SK-N-MC (cell line): ENCODE measurements at regions not wholly inside any gene's neighbourhood (a gene's known extent, or its start where the extent isn't known, plus 50 kb on each side); places are given as distances from the start of the nearest gene placed in this dataset.

ENCODE experiments used
- EZH2 ChIP-seq: fragments of 200-600 bp; sonication (generic); IDR thresholded peaks from one replicate; pipeline ENCODE4 v1.6.1; 2017; ENCODE audit warnings: antibody characterized with exemption
- POLR2AphosphoS5 ChIP-seq: IDR thresholded peaks from 2 replicates; pipeline ENCODE4 v1.6.1; 2012; ENCODE audit warnings: mild to moderate bottlenecking, low read depth, low read length, borderline replicate concordance

DNA sequence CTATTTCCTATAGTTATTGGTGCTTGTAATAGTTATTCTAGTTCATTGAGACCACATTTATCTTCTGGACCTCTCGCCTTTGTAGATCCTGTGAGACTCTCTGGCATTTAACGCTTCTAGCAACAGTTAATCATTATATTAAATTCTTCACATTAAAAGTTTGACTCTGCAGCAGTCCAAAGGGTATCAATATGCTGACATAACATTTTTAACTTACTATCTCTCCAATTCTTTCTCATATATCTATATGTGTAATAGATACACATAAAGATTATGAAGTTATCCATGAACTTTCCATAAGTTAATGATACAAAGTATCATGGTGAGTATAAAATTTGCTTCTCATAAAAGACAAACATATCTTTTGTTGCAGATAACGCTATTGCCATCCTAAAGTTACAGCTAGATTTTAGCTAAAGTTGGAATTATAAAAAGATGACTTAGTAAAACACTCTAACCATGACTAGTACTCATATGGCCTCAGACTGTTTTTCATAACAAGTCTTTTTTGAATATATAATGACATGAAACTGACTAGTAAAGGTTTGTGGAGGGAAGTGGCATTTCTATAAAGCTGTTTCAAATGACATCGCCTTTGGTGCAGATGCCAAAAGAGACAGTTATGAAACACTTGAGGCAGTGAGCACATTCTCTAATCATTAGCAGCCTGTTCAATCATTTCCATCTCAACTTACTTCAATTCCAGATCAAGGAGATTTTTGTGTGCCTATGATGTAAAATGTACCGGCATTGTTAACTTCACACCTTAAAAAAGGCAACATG is 379.3 kb upstream of the CBLB start:
- TF ChIP-seq EZH2 (no peak), POLR2AphosphoS5 (no peak)
